OCI-LY3 (cell line): ENCODE measurements at regions not wholly inside any gene's neighbourhood (a gene's known extent, or its start where the extent isn't known, plus 50 kb on each side); places are given as distances from the start of the nearest gene placed in this dataset.

Experiments used
- EZH2phosphoT487 ChIP-seq: fragments of 200-600 bp; shearing (Covaris generic); IDR thresholded peaks from 2 replicates; pipeline ENCODE4 v1.6.1; 2018; ENCODE audit warnings: antibody characterized with exemption, mixed run types, low read depth
- TF ChIP-seq, protein P1 (sequence below): fragments of 200-600, 300-600 bp; sonication (generic); IDR thresholded peaks from 2 replicates; pipeline ENCODE4 v1.5.1; 2014; ENCODE audit warnings: antibody characterized with exemption, low read length, low read depth

DNA sequence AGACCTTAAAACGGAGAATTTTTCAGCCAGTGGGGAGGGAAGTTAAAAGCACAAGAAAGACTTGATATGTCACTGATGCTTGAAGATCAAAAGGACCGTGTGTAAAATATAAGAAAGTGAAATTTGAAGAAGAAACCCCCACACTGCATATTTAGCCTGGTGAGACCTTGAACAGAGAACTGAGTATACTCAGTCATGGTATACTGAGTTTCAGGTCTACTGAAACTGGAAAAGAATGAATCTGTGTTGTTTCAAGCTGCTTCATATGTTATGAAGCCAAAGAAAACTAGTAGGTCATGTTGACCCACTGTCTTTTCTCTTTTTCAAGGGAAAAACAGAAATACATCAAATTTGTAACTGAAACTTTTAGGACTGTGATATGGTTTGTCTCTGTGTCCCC lies 443.8 kb upstream of the GJE1 start:
- TF ChIP-seq, protein P1, sequence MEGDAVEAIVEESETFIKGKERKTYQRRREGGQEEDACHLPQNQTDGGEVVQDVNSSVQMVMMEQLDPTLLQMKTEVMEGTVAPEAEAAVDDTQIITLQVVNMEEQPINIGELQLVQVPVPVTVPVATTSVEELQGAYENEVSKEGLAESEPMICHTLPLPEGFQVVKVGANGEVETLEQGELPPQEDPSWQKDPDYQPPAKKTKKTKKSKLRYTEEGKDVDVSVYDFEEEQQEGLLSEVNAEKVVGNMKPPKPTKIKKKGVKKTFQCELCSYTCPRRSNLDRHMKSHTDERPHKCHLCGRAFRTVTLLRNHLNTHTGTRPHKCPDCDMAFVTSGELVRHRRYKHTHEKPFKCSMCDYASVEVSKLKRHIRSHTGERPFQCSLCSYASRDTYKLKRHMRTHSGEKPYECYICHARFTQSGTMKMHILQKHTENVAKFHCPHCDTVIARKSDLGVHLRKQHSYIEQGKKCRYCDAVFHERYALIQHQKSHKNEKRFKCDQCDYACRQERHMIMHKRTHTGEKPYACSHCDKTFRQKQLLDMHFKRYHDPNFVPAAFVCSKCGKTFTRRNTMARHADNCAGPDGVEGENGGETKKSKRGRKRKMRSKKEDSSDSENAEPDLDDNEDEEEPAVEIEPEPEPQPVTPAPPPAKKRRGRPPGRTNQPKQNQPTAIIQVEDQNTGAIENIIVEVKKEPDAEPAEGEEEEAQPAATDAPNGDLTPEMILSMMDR, result no peak
- TF ChIP-seq EZH2phosphoT487, result no peak
